ENCODE measurements at regions not wholly inside any gene's neighbourhood (a gene's known extent, or its start where the extent isn't known, plus 50 kb on each side); places are given as distances from the start of the nearest gene placed in this dataset.
"Not testable (repeated sequence)": the region's sequence is repeated elsewhere in the genome, so short reads cannot be mapped to it uniquely, and the experiment has no call there.

- DNase-seq = no peak
Measured at GRCh38 chr10:71086439-71087080, 125.8 kb upstream of the UNC5B start.

GRCh38 chr10:71087622-71088021 is 124.7 kb upstream of the UNC5B start:
- DNase-seq = no peak

GRCh38 chr10:71088054-71088453 is 124.3 kb upstream of the UNC5B start:
- DNase-seq = no peak

GRCh38 chr10:71088578-71088977 is 123.8 kb upstream of the UNC5B start:
- not testable (repeated sequence) for DNase-seq

GRCh38 chr10:71089162-71089561 is 123.2 kb upstream of the UNC5B start:
- DNase-seq = no peak

- no peak for DNase-seq
Measured at GRCh38 chr10:71090330-71090729, 122.0 kb upstream of the UNC5B start.

- no peak for DNase-seq
Measured at GRCh38 chr10:71090801-71091200, 121.6 kb upstream of the UNC5B start.

GRCh38 chr10:71092812-71093401 is 119.5 kb upstream of the UNC5B start:
- no peak for DNase-seq

GRCh38 chr10:71093531-71093930 is 118.8 kb upstream of the UNC5B start:
- no peak for DNase-seq

GRCh38 chr10:71094712-71095390 is 117.5 kb upstream of the UNC5B start:
- no peak for DNase-seq

- DNase-seq = no peak
Measured at GRCh38 chr10:71099731-71100361, 112.5 kb upstream of the UNC5B start.

GRCh38 chr10:71103961-71104360 is 108.4 kb upstream of the UNC5B start:
- no peak for DNase-seq

- DNase-seq = not testable (repeated sequence)
Measured at GRCh38 chr10:71106151-71106550, 106.2 kb upstream of the UNC5B start.

GRCh38 chr10:71107117-71107516 is 105.3 kb upstream of the UNC5B start:
- DNase-seq = not testable (repeated sequence)

GRCh38 chr10:71108042-71108441 is 104.3 kb upstream of the UNC5B start:
- DNase-seq = not testable (repeated sequence)

GRCh38 chr10:71112138-71112785 is 100.1 kb upstream of the UNC5B start:
- DNase-seq = no peak

- DNase-seq = no peak
Measured at GRCh38 chr10:71116426-71116825, 95.9 kb upstream of the UNC5B start.

GRCh38 chr10:71117589-71117988 is 94.8 kb upstream of the UNC5B start:
- DNase-seq = not testable (repeated sequence)

- DNase-seq = no peak
Measured at GRCh38 chr10:71123023-71123422, 89.3 kb upstream of the UNC5B start.

GRCh38 chr10:71124921-71125748 is 87.2 kb upstream of the UNC5B start:
- DNase-seq = no peak

GRCh38 chr10:71125749-71126107 is 86.6 kb upstream of the UNC5B start:
- DNase-seq = no peak

GRCh38 chr10:71126432-71126831 is 85.9 kb upstream of the UNC5B start:
- no peak for DNase-seq

Measured in NCI-H187 (cell line).